PC-9 (cell line): ENCODE measurements at regions not wholly inside any gene's neighbourhood (a gene's known extent, or its start where the extent isn't known, plus 50 kb on each side); places are given as distances from the start of the nearest gene placed in this dataset.

Experiments used
- BruUV-seq: library from RNA; stranded (reverse); fragments of 400-500 nt; replicated peaks from 2 replicates; lab custom pipeline; 2021; lab: Mats Ljungman, UMichigan
- CTCF ChIA-PET: fragments of 300-600 bp; sonication (Branson Sonifier 250); formaldehyde crosslinking; loops from one replicate; lab custom pipeline; 2022; ENCODE audit warnings: antibody characterized with exemption; lab: Charles Lee
- POLR2A ChIA-PET: fragments of 300-600 bp; sonication (Branson Sonifier 250); formaldehyde crosslinking; loops from one replicate; lab custom pipeline; 2022; ENCODE audit warnings: antibody characterized with exemption; ENCODE audit not compliant: unreplicated experiment; lab: Charles Lee
- DNase-seq, 2 experiments: peaks; one replicate each; pipeline versions ENCODE4 v3.0.0 to v3.0.0-alpha.2; 2015 to 2022; ENCODE audit warnings: mixed read lengths in 1 of 2
- H2AFZ ChIP-seq: fragments of 200-600 bp; sonication (generic); 2 replicates; pipeline ENCODE4 v1.8.1; 2017; ENCODE audit warnings: antibody characterized with exemption
- H3F3A ChIP-seq: fragments of 200-600 bp; sonication (generic); 2 replicates; pipeline ENCODE4 v1.8.1; 2017; ENCODE audit warnings: antibody characterized with exemption, mild to moderate bottlenecking, low read depth; ENCODE audit not compliant: insufficient read depth
- H3K27ac ChIP-seq: fragments of 200-600 bp; sonication (generic); 2 replicates; pipeline ENCODE4 v1.6.1; 2016; ENCODE audit warnings: mixed run types
- H3K27me3 ChIP-seq: fragments of 200-600 bp; sonication (generic); 2 replicates; pipeline ENCODE4 v1.6.1; 2016; ENCODE audit warnings: low read depth, mixed run types; ENCODE audit not compliant: insufficient read depth
- H3K36me3 ChIP-seq: fragments of 200-600 bp; sonication (generic); 2 replicates; pipeline ENCODE4 v1.6.1; 2016; ENCODE audit warnings: low read depth, mixed run types
- H3K4me1 ChIP-seq: fragments of 200-600 bp; sonication (generic); replicated peaks from 2 replicates; pipeline ENCODE4 v1.6.1; 2016; ENCODE audit warnings: mixed run types; ENCODE audit not compliant: insufficient read depth
- H3K4me2 ChIP-seq: fragments of 200-600 bp; sonication (generic); 2 replicates; pipeline ENCODE4 v1.6.1; 2017; ENCODE audit warnings: mixed run types
- H3K4me3 ChIP-seq: fragments of 200-600 bp; sonication (generic); 2 replicates; pipeline ENCODE4 v1.6.1; 2016; ENCODE audit warnings: mixed run types
- H3K79me2 ChIP-seq: fragments of 200-600 bp; sonication (generic); 2 replicates; pipeline ENCODE4 v1.6.1; 2017; ENCODE audit warnings: low read depth, mixed run types
- H3K9me2 ChIP-seq: fragments of 200-600 bp; sonication (generic); 2 replicates; pipeline ENCODE4 v1.8.1; 2017; ENCODE audit warnings: mild to moderate bottlenecking; ENCODE audit not compliant: insufficient read depth
- H3K9me3 ChIP-seq: fragments of 200-600 bp; sonication (generic); 2 replicates; pipeline ENCODE4 v1.8.1; 2016; ENCODE audit warnings: low read depth; ENCODE audit not compliant: insufficient read depth
- H4K20me1 ChIP-seq: fragments of 200-600 bp; sonication (generic); 2 replicates; pipeline ENCODE4 v1.8.1; 2017; ENCODE audit not compliant: insufficient read depth
- EZH2 ChIP-seq: fragments of 200-600 bp; sonication (generic); IDR thresholded peaks from 2 replicates; pipeline ENCODE4 v1.8.0; 2017; ENCODE audit warnings: antibody characterized with exemption, low read depth
- intact Hi-C: fragments of 100-400 bp; cut with micrococcal nuclease; formaldehyde crosslinking; loops from one replicate; pipeline ENCODE4 v1.10.0; 2022; ENCODE audit not compliant: unreplicated experiment
- TF ChIP-seq, protein P1 (sequence below): fragments of 200-600 bp; sonication (generic); conservative IDR thresholded peaks from 2 replicates; pipeline ENCODE4 v1.6.1; 2017; ENCODE audit warnings: mixed run types, antibody characterized with exemption, mild to moderate bottlenecking, moderate library complexity

DNA sequence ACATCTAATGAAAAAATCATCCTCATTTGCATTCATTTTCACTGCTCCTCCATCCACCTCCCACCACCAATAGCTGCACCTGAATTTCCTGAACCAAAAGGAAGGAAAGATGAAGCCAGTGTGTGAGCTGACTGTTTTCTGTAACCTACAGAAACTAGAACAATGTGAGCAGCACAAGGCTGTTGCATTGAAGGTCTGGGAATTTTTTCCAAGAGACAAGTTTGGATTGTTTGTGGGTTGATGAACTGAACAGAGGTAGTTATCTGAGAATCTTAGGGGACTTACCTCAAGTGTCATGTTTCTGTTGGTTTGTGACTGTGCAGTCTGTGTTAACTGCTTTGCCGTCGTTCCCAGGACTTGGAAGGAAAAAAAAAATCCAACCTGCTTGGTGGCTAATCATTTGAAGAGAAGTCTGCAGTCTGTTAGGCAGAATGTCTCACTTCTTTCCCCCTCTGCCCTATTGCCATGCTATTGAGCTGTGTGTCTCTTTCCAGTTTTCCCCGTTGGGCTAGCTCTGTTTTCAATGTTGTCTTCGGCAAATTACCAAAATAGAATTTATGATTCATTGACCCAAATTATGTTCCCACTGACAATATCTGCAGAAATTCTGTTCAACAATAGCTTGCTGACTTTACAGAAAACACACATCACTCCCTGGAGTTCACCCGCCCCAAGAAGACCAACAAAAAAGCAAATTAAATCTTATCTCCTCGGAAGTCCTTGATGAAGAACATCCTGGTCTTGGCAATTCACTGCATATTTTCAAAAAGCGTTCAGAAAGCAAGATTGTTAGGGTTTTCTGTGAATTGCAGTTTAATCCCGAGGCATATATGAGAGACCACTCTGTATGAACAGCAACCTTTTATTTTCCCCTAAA is 76.0 kb downstream of the SC5D start:
- CTCF ChIA-PET, result no interaction called here
- Histone ChIP-seq H4K20me1 (no peaks in the 10 kb centered on the region), H3K36me3 (no peaks in the 10 kb centered on the region), H3K4me1 (no peaks in the 10 kb centered on the region), H3F3A (no peaks in the 10 kb centered on the region), H3K79me2 (no peaks in the 10 kb centered on the region), H3K4me2 (no peak overlapping the region), H2AFZ (no peak overlapping the region), H3K27me3 (peaks cover 94% of the 10 kb centered on the region), H3K27ac (no peak overlapping the region), H3K9me2 (no peaks in the 10 kb centered on the region), H3K4me3 (no peak overlapping the region), H3K9me3 (no peaks in the 10 kb centered on the region)
- no TSS peak for BruUV-seq
- intact Hi-C loops, result no loop called here
- POLR2A ChIA-PET, result no interaction called here
- DNase-seq, result no peak
- no peak for TF ChIP-seq EZH2
- TF ChIP-seq, protein P1, sequence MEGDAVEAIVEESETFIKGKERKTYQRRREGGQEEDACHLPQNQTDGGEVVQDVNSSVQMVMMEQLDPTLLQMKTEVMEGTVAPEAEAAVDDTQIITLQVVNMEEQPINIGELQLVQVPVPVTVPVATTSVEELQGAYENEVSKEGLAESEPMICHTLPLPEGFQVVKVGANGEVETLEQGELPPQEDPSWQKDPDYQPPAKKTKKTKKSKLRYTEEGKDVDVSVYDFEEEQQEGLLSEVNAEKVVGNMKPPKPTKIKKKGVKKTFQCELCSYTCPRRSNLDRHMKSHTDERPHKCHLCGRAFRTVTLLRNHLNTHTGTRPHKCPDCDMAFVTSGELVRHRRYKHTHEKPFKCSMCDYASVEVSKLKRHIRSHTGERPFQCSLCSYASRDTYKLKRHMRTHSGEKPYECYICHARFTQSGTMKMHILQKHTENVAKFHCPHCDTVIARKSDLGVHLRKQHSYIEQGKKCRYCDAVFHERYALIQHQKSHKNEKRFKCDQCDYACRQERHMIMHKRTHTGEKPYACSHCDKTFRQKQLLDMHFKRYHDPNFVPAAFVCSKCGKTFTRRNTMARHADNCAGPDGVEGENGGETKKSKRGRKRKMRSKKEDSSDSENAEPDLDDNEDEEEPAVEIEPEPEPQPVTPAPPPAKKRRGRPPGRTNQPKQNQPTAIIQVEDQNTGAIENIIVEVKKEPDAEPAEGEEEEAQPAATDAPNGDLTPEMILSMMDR, result no peak

DNA sequence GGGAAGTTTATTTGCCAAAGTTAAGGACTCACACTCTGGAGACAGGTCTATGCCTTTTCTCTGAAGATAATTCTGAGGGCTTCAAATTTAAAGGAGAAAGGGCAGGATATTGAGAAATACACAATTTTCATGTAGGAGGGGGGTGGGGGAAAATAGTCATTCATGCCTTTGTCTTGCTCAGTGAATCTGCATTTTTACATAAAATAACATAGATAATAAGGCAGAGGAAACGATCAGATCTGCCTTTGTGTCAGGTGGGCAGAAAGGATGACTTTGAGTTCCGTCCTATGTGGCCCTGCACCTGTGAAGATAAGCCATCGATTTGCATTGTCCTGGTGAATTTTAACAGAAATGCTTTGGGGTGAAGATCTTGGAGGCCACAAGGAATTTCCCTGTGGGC is 76.8 kb downstream of the SC5D start:
- Histone ChIP-seq H4K20me1 (no peaks in the 10 kb centered on the region), H3K9me2 (no peaks in the 10 kb centered on the region), H3K36me3 (no peaks in the 10 kb centered on the region), H3K79me2 (no peaks in the 10 kb centered on the region), H3K4me1 (no peaks in the 10 kb centered on the region), H3K9me3 (no peaks in the 10 kb centered on the region), H3K27me3 (peaks cover 94% of the 10 kb centered on the region), H3K27ac (no peak overlapping the region), H2AFZ (no peak overlapping the region), H3F3A (no peaks in the 10 kb centered on the region), H3K4me2 (no peak overlapping the region), H3K4me3 (no peak overlapping the region)
- TF ChIP-seq EZH2, result no peak
- TF ChIP-seq, protein P1, result no peak
- POLR2A ChIA-PET, result no interaction called here
- DNase-seq, result no peak
- intact Hi-C loops, result no loop called here
- CTCF ChIA-PET, result no interaction called here
- BruUV-seq, result no TSS peak

DNA sequence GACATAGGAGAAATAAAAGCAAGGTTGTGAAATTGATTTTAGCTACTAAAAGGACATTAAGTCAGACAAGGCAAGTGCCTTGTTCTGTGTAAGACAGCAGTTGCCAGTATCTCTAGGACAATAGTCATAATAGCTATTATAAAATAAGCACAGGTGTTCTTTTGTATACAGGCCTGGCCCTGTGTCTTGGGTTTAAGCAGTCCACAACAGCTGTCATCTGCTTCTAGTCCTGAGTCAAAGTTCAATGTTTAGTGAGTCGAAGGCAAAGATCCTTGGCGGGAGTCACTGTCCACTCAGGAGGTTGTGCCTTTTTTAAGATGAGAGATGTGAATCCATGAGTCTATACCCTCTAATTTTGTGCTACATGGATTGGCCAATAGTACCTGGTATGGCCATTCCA is 79.5 kb downstream of the SC5D start:
- ChIA-PET POLR2A (no interaction called here), CTCF (no interaction called here)
- Histone ChIP-seq H3K27me3 (peaks cover 82% of the 10 kb centered on the region), H3K9me3 (no peaks in the 10 kb centered on the region), H3K27ac (no peak overlapping the region), H3F3A (no peaks in the 10 kb centered on the region), H3K9me2 (no peaks in the 10 kb centered on the region), H2AFZ (no peak overlapping the region), H3K79me2 (no peaks in the 10 kb centered on the region), H3K36me3 (no peaks in the 10 kb centered on the region), H4K20me1 (no peaks in the 10 kb centered on the region), H3K4me2 (no peak overlapping the region), H3K4me1 (no peaks in the 10 kb centered on the region), H3K4me3 (no peak overlapping the region)
- intact Hi-C loops, result no loop called here
- TF ChIP-seq, protein P1, result no peak
- TF ChIP-seq EZH2, result no peak
- no TSS peak for BruUV-seq
- no peak for DNase-seq
